Endothelial cell (in vitro differentiated cells): ENCODE measurements at regions not wholly inside any gene's neighbourhood (a gene's known extent, or its start where the extent isn't known, plus 50 kb on each side); places are given as distances from the start of the nearest gene placed in this dataset.

ENCODE experiments used
- DNase-seq: peaks from one replicate; pipeline ENCODE4 v3.0.0; 2021; ENCODE audit warnings: low spot score
- H3K27ac Mint-ChIP-seq: one replicate; pipeline ENCODE4 v1.8.0; 2021; ENCODE audit warnings: mixed read lengths, inconsistent platforms; ENCODE audit not compliant: unreplicated experiment
- H3K27me3 Mint-ChIP-seq: one replicate; pipeline ENCODE4 v1.8.0; 2021; ENCODE audit warnings: mild to moderate bottlenecking, moderate library complexity, mixed read lengths, inconsistent platforms; ENCODE audit not compliant: unreplicated experiment
- H3K36me3 Mint-ChIP-seq: one replicate; pipeline ENCODE4 v1.8.0; 2021; ENCODE audit warnings: mild to moderate bottlenecking, low read depth, mixed read lengths, inconsistent platforms; ENCODE audit not compliant: unreplicated experiment
- H3K4me1 Mint-ChIP-seq: one replicate; pipeline ENCODE4 v1.8.0; 2021; ENCODE audit warnings: mild to moderate bottlenecking, mixed read lengths, inconsistent platforms; ENCODE audit not compliant: unreplicated experiment
- H3K4me3 Mint-ChIP-seq: one replicate; pipeline ENCODE4 v1.8.0; 2021; ENCODE audit warnings: mild to moderate bottlenecking, mixed read lengths, inconsistent platforms; ENCODE audit not compliant: unreplicated experiment
- H3K9me3 Mint-ChIP-seq: one replicate; pipeline ENCODE4 v1.8.0; 2021; ENCODE audit warnings: mixed read lengths, inconsistent platforms; ENCODE audit not compliant: unreplicated experiment
- TF ChIP-seq, protein P1 (sequence below): fragments of 200-600 bp; sonication (generic); IDR thresholded peaks from one replicate; pipeline ENCODE4 v1.5.0; 2021; ENCODE audit warnings: antibody characterized with exemption; ENCODE audit not compliant: unreplicated experiment

DNA sequence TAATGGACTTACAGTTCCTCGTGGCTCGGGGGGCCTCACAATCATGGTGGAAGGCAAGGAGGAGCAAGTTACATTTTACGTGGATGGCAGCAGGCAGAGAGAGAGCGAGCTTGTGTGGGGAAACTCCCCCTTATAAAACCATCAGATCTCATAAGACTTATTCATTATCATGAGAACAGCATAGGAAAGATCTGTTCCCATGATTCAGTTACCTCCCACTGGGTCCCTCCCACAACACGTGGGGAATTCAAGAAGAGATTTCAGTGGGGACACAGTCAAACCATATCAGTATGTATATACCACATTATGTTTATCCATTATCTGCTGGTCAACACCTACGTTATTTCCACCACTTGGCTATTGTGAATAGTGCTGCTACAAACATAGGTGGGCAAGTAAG is 352.3 kb upstream of the B3GALT2 start:
- Mint-ChIP-seq H3K4me1 (no peaks in the 10 kb centered on the region), H3K36me3 (no peaks in the 10 kb centered on the region), H3K27me3 (no peaks in the 10 kb centered on the region), H3K27ac (no peak overlapping the region), H3K9me3 (no peaks in the 10 kb centered on the region), H3K4me3 (no peak overlapping the region)
- DNase-seq: no peak
- TF ChIP-seq, protein P1, sequence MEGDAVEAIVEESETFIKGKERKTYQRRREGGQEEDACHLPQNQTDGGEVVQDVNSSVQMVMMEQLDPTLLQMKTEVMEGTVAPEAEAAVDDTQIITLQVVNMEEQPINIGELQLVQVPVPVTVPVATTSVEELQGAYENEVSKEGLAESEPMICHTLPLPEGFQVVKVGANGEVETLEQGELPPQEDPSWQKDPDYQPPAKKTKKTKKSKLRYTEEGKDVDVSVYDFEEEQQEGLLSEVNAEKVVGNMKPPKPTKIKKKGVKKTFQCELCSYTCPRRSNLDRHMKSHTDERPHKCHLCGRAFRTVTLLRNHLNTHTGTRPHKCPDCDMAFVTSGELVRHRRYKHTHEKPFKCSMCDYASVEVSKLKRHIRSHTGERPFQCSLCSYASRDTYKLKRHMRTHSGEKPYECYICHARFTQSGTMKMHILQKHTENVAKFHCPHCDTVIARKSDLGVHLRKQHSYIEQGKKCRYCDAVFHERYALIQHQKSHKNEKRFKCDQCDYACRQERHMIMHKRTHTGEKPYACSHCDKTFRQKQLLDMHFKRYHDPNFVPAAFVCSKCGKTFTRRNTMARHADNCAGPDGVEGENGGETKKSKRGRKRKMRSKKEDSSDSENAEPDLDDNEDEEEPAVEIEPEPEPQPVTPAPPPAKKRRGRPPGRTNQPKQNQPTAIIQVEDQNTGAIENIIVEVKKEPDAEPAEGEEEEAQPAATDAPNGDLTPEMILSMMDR: no peak

DNA sequence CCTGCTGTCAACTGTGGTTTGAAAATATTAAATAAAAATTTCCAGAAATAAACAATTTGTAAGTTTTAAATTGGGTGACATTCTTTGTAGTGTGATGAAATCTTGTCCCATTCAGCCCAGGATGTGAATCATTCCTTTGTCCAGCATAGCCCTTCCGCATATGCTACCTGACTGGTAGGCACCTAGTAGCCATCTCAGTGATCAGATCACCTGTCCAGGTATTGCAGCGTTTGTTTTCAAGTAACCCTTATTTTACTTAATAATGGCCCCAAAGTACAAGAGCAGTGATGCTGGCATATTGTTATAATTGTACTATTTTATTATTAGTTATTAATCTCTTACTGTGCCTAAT is 351.6 kb upstream of the B3GALT2 start:
- Mint-ChIP-seq H3K4me3 (no peak overlapping the region), H3K27me3 (no peaks in the 10 kb centered on the region), H3K27ac (no peak overlapping the region), H3K9me3 (no peaks in the 10 kb centered on the region), H3K4me1 (no peaks in the 10 kb centered on the region), H3K36me3 (no peaks in the 10 kb centered on the region)
- TF ChIP-seq, protein P1: no peak
- DNase-seq: no peak

DNA sequence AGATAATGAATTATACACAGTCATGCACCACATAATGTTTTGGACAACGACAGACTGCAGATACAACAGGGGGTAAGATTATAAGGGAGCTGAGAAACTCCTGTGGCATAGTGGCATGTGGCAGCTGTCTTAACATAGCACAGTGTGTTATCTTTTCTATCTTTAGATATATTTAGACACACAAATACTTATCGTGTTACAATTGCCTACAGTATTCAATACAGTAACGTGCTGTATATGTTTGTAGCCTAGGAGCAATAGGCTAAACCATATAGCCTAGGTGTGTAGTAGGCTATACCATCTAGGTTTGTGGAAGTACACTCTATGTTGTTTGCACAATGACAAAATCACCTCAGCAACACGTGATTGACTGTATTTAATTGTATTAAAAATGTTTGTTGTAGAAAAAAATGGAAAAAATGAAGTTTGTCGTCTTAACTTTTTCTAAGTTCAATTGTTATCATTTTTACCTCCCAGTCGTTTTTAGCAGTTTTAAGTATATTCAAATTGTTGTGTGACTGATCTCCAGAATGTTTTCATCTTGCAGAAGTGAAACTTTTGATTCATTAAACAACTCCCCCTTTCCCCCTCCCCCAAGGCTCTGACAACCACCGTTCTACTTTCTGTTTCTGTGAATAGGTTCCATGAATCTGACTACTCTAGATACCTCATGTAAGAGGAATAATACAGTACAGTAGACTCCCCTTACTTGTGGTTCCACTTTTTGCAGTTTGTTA is 351.0 kb upstream of the B3GALT2 start:
- Mint-ChIP-seq H3K9me3 (no peaks in the 10 kb centered on the region), H3K27ac (no peak overlapping the region), H3K36me3 (no peaks in the 10 kb centered on the region), H3K27me3 (no peaks in the 10 kb centered on the region), H3K4me3 (no peak overlapping the region), H3K4me1 (no peaks in the 10 kb centered on the region)
- TF ChIP-seq, protein P1: no peak
- no peak for DNase-seq

DNA sequence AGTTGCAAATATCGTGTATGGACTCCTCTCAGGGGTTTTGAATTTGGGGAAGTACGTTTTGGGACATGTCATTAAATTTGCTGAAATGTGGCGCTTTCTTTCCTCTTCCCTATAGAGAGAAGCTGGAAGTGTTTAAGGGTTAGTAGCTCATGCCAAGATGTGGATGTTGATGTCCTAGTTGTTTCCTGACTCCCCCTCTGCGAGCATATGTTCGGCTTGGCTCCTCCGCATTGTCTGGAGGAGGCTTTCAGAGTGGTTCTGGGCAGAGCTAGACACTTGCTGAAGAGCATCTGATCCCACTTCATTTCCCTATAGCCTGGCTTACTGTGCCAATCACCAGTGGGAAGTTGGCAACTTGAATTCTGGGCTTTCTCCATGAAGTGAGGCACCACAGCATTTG is 347.4 kb upstream of the B3GALT2 start:
- Mint-ChIP-seq H3K4me3 (no peak overlapping the region), H3K27me3 (no peaks in the 10 kb centered on the region), H3K9me3 (no peaks in the 10 kb centered on the region), H3K27ac (no peak overlapping the region), H3K4me1 (no peaks in the 10 kb centered on the region), H3K36me3 (no peaks in the 10 kb centered on the region)
- TF ChIP-seq, protein P1: no peak
- DNase-seq: no peak

DNA sequence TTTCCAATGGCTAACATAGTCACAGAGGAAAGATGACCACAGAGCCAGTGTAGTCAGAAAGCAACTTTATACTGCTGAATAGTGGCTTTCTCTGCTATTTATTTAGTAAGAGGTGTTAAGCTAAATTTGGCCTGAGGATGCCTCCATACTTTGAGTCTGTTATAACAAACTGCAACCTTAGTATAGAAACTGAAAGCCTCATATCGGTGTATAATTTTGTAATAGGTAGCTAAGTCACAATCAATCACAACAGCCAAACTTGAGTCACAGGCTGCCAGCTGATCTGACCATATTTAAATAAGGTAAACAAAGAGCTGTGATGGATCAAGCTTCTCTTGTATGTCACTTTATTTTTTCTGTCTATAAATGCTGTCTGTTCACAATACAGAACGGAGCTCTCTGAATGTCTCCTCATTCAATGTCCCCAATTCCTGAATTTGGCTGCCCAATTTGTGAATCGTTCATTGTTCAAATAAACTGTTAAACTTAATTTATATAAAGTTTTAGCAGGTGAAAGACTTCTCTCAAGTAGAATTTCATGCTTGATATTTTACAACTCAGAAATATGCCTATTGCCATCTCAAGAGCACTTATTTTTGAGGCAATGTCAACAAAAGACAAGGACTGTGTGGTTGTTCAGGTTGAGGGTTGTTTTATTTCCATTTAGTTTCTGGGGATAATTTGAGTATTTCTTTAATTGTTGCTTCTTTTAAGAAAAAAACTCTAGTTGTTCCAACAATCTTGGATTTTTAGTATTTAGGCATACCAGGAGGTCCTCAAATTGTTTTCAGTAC is 339.7 kb upstream of the B3GALT2 start:
- Mint-ChIP-seq H3K27me3 (no peaks in the 10 kb centered on the region), H3K4me3 (no peak overlapping the region), H3K9me3 (no peaks in the 10 kb centered on the region), H3K4me1 (no peaks in the 10 kb centered on the region), H3K36me3 (no peaks in the 10 kb centered on the region), H3K27ac (no peak overlapping the region)
- TF ChIP-seq, protein P1: no peak
- no peak for DNase-seq
